Caco-2 (cell line): ENCODE measurements at regions not wholly inside any gene's neighbourhood (a gene's known extent, or its start where the extent isn't known, plus 50 kb on each side); places are given as distances from the start of the nearest gene placed in this dataset.

Source experiments
- BruUV-seq: library from RNA; stranded (reverse); fragments of 400-500 nt; replicated peaks from 2 replicates; lab custom pipeline; 2021; lab: Mats Ljungman, UMichigan
- CTCF ChIA-PET: fragments of 300-600 bp; sonication (Branson Sonifier 250); formaldehyde crosslinking; loops from one replicate; lab custom pipeline; 2022; ENCODE audit warnings: antibody characterized with exemption; lab: Charles Lee
- POLR2A ChIA-PET: fragments of 300-600 bp; sonication (Branson Sonifier 250); formaldehyde crosslinking; loops from one replicate; lab custom pipeline; 2022; ENCODE audit warnings: antibody characterized with exemption; lab: Charles Lee
- DNase-seq, 2 experiments: peaks; one replicate each; pipeline versions ENCODE4 v3.0.0 to v3.0.0-alpha.2; 2020 to 2022
- H3K27me3 ChIP-seq: replicated peaks from 2 replicates; pipeline ENCODE4 v1.6.0; 2011; ENCODE audit warnings: low read length; ENCODE audit not compliant: control insufficient read depth, insufficient read depth
- H3K36me3 ChIP-seq: 2 replicates; pipeline ENCODE4 v1.5.1; 2011; ENCODE audit warnings: low read length; ENCODE audit not compliant: control insufficient read depth, insufficient read depth
- H3K4me1 ChIP-seq: fragments of 250-450 bp; sonication (Bioruptor Pico); 2 replicates; pipeline ENCODE4 v1.5.1; 2020; ENCODE audit warnings: mild to moderate bottlenecking
- H3K4me3 ChIP-seq: 2 replicates; pipeline ENCODE4 v1.5.1; 2011; ENCODE audit warnings: low read depth, mild to moderate bottlenecking, control low read depth, low read length
- H3K9me3 ChIP-seq: fragments of 250-450 bp; sonication (Bioruptor Pico); 2 replicates; pipeline ENCODE4 v1.5.1; 2020; ENCODE audit warnings: mild to moderate bottlenecking, moderate library complexity
- H3K27ac Mint-ChIP-seq: one replicate; pipeline ENCODE4 v1.8.0; 2022; ENCODE audit warnings: mixed read lengths; ENCODE audit not compliant: unreplicated experiment
- H3K27me3 Mint-ChIP-seq: one replicate; pipeline ENCODE4 v1.8.0; 2022; ENCODE audit warnings: mixed read lengths; ENCODE audit not compliant: insufficient read depth, unreplicated experiment
- H3K36me3 Mint-ChIP-seq: one replicate; pipeline ENCODE4 v1.8.0; 2022; ENCODE audit warnings: mild to moderate bottlenecking, mixed read lengths; ENCODE audit not compliant: insufficient read depth, unreplicated experiment
- H3K4me1 Mint-ChIP-seq: one replicate; pipeline ENCODE4 v1.8.0; 2022; ENCODE audit warnings: low read depth, mixed read lengths; ENCODE audit not compliant: unreplicated experiment
- H3K4me3 Mint-ChIP-seq: one replicate; pipeline ENCODE4 v1.8.0; 2022; ENCODE audit warnings: mild to moderate bottlenecking, moderate library complexity, mixed read lengths; ENCODE audit not compliant: unreplicated experiment
- H3K9me3 Mint-ChIP-seq: one replicate; pipeline ENCODE4 v1.8.0; 2022; ENCODE audit warnings: mixed read lengths; ENCODE audit not compliant: unreplicated experiment
- CTCF ChIP-seq, 2 experiments: fragments of 200-600 bp in 1 of 2; IDR thresholded peaks; 1 replicate in 1 of 2; 2 replicates in 1 of 2; pipeline versions ENCODE4 v1.5.1 to v1.8.0; 2011 to 2022; ENCODE audit warnings: antibody characterized with exemption in 1 of 2, control low read depth in 1 of 2, inconsistent platforms in 1 of 2, low read depth in 1 of 2, low read length in 1 of 2, mild to moderate bottlenecking in 1 of 2, moderate library complexity in 1 of 2; ENCODE audit not compliant: insufficient read depth in 1 of 2, severe bottlenecking in 1 of 2, unreplicated experiment in 1 of 2
- intact Hi-C: fragments of 100-400 bp; cut with micrococcal nuclease; formaldehyde crosslinking; loops from one replicate; pipeline ENCODE4 v1.10.0; 2022; ENCODE audit not compliant: unreplicated experiment

DNA sequence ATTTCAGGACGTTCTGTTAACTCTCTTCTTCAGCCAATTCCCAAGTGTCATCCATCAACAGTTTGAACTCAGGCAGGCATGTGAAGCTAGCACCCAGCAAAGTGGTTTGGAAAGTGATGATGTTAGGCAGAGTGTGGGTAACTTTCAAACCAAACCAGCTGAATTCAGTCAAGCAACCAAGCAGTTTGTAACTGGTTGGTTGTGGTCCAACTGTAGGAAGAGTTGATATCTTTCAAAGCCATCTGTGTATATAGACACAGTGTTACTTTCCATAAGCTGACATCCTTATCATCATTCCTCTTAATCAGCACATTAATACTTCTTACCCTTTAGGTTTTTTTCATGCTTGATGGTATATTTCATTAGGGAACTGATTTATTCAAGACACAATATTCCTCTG is 72.2 kb upstream of the NUPR2 start:
- Mint-ChIP-seq H3K27ac (no peak overlapping the region), H3K4me3 (no peak overlapping the region), H3K36me3 (no peaks in the 10 kb centered on the region), H3K4me1 (no peaks in the 10 kb centered on the region), H3K27me3 (no peaks in the 10 kb centered on the region), H3K9me3 (no peaks in the 10 kb centered on the region)
- ChIA-PET CTCF (no interaction called here), POLR2A (no interaction called here)
- TF ChIP-seq CTCF (IDR thresholded peaks at IDR 0.05; ENCODE audit: insufficient read depth in 1 of 2, low read depth in 1 of 2, low read length in 1 of 2, severe bottlenecking in 1 of 2, unreplicated experiment in 1 of 2), result no peak
- no peaks in the 10 kb centered on the region for H3K4me1 ChIP-seq
- no peaks in the 10 kb centered on the region for H3K27me3 ChIP-seq
- no peaks in the 10 kb centered on the region for H3K36me3 ChIP-seq
- DNase-seq, result no peak
- BruUV-seq, result no TSS peak
- intact Hi-C loops, result no loop called here
- no peak overlapping the region for H3K4me3 ChIP-seq
- no peaks in the 10 kb centered on the region for H3K9me3 ChIP-seq

- Histone ChIP-seq H3K36me3 (no peaks in the 10 kb centered on the region), H3K27me3 (no peaks in the 10 kb centered on the region), H3K9me3 (no peaks in the 10 kb centered on the region), H3K4me1 (no peaks in the 10 kb centered on the region), H3K4me3 (no peak overlapping the region)
- H3K9me3 Mint-ChIP-seq, result no peaks in the 10 kb centered on the region
- DNase-seq, result no peak
- no peak overlapping the region for H3K27ac Mint-ChIP-seq
- H3K4me3 Mint-ChIP-seq, result no peak overlapping the region
- BruUV-seq, result no TSS peak
- H3K4me1 Mint-ChIP-seq, result no peaks in the 10 kb centered on the region
- ChIA-PET POLR2A (no interaction called here), CTCF (no interaction called here)
- no peak for TF ChIP-seq CTCF (IDR thresholded peaks at IDR 0.05; ENCODE audit: insufficient read depth in 1 of 2, low read depth in 1 of 2, low read length in 1 of 2, severe bottlenecking in 1 of 2, unreplicated experiment in 1 of 2)
- H3K27me3 Mint-ChIP-seq, result no peaks in the 10 kb centered on the region
- no peaks in the 10 kb centered on the region for H3K36me3 Mint-ChIP-seq
- intact Hi-C loops, result no loop called here
Measured at GRCh38 chr7:56181010-56181409, 64.8 kb upstream of the NUPR2 start.

GRCh38 chr7:56175771-56176170 is 59.6 kb upstream of the NUPR2 start:
- no peaks in the 10 kb centered on the region for H3K36me3 ChIP-seq
- Mint-ChIP-seq H3K36me3 (no peaks in the 10 kb centered on the region), H3K4me3 (no peak overlapping the region), H3K4me1 (no peaks in the 10 kb centered on the region), H3K27me3 (no peaks in the 10 kb centered on the region), H3K27ac (no peak overlapping the region), H3K9me3 (no peaks in the 10 kb centered on the region)
- H3K9me3 ChIP-seq, result no peaks in the 10 kb centered on the region
- POLR2A ChIA-PET, result no interaction called here
- DNase-seq, result no peak
- intact Hi-C loops, result no loop called here
- no peaks in the 10 kb centered on the region for H3K4me1 ChIP-seq
- no peak overlapping the region for H3K4me3 ChIP-seq
- TF ChIP-seq CTCF (IDR thresholded peaks at IDR 0.05; ENCODE audit: insufficient read depth in 1 of 2, low read depth in 1 of 2, low read length in 1 of 2, severe bottlenecking in 1 of 2, unreplicated experiment in 1 of 2), result no peak
- CTCF ChIA-PET, result no interaction called here
- no peaks in the 10 kb centered on the region for H3K27me3 ChIP-seq
- BruUV-seq, result no TSS peak
